GM18508 (cell line): ENCODE measurements at regions not wholly inside any gene's neighbourhood (a gene's known extent, or its start where the extent isn't known, plus 50 kb on each side); places are given as distances from the start of the nearest gene placed in this dataset.
A peak's percentile ranks its signal among the peaks of the same experiment; 100 is the strongest.

Experiments
- ATAC-seq: cut with Tn5 transposase; IDR thresholded peaks from one replicate; pipeline ENCODE4 v1.9.1; 2021; ENCODE audit warnings: moderate number of reproducible peaks; ENCODE audit not compliant: insufficient read depth, unreplicated experiment

GRCh38 chr6:169966312-169967181 is 215.1 kb downstream of the ERMARD start:
- ATAC-seq, result no peak

GRCh38 chr6:169965657-169966311 is 214.4 kb downstream of the ERMARD start:
- ATAC-seq, result no peak

- no peak for ATAC-seq
Observed at GRCh38 chr6:169965239-169965638, 213.8 kb downstream of the ERMARD start.

GRCh38 chr6:169964486-169965180 is 213.2 kb downstream of the ERMARD start:
- no peak for ATAC-seq

- ATAC-seq, result no peak
Observed at GRCh38 chr6:169963581-169964297, 212.3 kb downstream of the ERMARD start.

GRCh38 chr6:169962604-169963469 is 211.4 kb downstream of the ERMARD start:
- no peak for ATAC-seq

- no peak for ATAC-seq
Observed at GRCh38 chr6:169961772-169962561, 210.5 kb downstream of the ERMARD start.

- ATAC-seq, result no peak
Observed at GRCh38 chr6:169960886-169961611, 209.6 kb downstream of the ERMARD start.

GRCh38 chr6:169960521-169960885 is 209.1 kb downstream of the ERMARD start:
- ATAC-seq, result no peak

GRCh38 chr6:169960003-169960344 is 208.6 kb downstream of the ERMARD start:
- ATAC-seq, result no peak

- peak; percentile 55 for ATAC-seq
Observed at GRCh38 chr6:169959136-169960002, 207.9 kb downstream of the ERMARD start.

GRCh38 chr6:169958510-169958909 is 207.1 kb downstream of the ERMARD start:
- no peak for ATAC-seq

- ATAC-seq, result no peak
Observed at GRCh38 chr6:169957351-169957963, 206.0 kb downstream of the ERMARD start.

- no peak for ATAC-seq
Observed at GRCh38 chr6:169956580-169956979, 205.2 kb downstream of the ERMARD start.

- no peak for ATAC-seq
Observed at GRCh38 chr6:169955731-169956437, 204.5 kb downstream of the ERMARD start.

GRCh38 chr6:169954977-169955376 is 203.6 kb downstream of the ERMARD start:
- ATAC-seq, result no peak
